IPS DF 19.7 (cell line): ENCODE measurements at regions not wholly inside any gene's neighbourhood (a gene's known extent, or its start where the extent isn't known, plus 50 kb on each side); places are given as distances from the start of the nearest gene placed in this dataset.
"Not testable (repeated sequence)": the region's sequence is repeated elsewhere in the genome, so short reads cannot be mapped to it uniquely, and the experiment has no call there.

Source experiments
- DNase-seq: peaks from one replicate; pipeline ENCODE4 v3.0.0-alpha.2; 2013; ENCODE audit warnings: low read depth, low spot score

DNA sequence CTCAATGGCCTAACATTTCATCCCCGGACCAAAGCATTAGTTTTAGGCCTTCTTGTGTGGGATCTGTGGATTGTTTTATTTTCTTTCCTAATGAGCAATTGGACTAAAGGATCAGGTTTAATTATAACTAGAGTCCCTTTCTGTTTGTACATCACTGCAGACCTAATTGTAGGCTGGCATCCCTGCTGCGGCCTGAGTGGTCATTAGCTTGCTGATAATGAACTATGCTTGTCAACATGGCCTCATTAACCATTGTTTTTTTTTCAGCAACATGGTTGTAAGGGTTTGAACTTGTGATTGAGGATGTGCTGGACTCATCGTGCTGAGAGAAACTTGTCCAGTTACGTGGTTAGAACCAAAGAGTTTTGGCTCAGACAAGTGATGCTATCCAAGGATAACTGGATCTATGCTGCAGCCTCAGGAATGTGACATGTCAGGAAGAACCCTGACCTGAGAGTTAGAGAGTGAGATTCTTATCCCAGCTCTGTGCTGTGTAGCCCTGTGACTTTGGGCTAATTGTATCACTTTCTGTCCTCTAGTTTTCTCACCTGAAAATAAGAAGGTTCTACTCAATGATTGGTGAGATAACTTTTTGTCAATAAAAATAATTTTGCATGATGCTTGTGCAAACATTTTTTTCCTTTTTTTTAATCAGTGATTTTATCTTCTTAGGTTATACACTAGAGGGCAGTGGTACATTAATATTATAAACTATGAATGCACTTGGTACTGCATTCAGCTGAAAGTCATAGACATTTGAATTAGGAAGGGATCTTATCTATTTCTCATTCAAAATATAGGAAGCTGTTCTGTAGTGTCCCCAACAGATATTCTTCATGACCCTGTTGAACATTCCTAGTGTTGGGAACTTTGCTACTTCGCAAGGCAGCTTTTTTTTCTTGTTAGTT lies 140.9 kb downstream of the RNF144B start:
- no peak for DNase-seq

DNA sequence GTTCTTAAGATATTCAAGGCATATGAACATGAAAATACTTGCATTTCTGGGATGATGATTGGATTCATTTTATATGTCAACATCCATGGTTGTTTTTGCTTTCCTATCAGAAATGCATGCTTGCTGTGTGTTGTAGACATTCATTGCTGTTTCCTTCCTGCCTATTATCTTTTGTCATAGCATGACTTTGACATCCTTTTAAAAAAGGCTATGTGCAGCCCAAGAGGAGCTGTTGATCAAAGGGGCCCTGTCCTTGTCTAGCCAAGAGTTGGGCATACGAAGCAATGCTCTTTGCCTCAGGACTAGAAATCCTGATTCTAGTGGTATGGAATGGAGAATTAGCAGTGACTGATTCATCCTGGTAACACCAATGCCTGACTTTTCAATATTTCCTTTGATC lies 143.1 kb downstream of the RNF144B start:
- DNase-seq: no peak

DNA sequence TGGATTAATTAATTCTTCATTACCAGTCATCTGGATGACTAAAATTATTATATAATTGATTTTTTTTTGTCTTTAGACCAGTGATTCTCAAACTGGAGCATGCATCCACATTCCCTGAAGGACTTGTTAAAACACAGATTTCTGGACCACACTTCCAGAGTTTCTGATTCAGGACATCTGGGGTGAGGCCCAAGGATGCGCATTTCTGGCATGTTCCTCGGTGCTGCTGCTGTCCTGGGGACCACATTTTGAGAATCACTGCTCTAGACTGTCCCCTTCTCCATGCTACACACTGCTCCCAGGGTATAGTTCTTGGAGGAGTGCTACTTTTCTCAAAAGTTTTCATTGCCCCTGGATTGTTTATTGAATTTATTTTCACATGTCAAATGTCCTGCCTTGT lies 145.0 kb downstream of the RNF144B start:
- DNase-seq: no peak

DNA sequence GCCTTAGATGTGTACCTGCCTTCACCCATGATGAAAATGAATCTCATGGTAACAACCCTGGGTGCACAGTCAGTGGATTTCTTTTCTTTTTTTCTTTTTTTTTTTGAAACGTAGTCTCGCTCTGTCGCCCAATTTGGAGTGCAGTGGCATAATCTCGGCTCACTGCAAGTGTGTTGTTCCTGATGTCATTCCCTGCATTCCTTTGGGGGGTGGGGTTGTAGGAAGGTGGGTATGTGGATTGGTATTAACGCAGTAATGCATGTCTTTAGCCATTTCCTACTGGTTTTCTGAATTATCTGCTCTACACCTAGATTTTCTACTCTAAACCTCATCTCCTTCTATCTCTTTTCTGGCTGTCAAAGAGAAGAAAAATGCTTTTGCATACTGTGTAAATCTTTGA lies 146.6 kb downstream of the RNF144B start:
- DNase-seq: no peak

DNA sequence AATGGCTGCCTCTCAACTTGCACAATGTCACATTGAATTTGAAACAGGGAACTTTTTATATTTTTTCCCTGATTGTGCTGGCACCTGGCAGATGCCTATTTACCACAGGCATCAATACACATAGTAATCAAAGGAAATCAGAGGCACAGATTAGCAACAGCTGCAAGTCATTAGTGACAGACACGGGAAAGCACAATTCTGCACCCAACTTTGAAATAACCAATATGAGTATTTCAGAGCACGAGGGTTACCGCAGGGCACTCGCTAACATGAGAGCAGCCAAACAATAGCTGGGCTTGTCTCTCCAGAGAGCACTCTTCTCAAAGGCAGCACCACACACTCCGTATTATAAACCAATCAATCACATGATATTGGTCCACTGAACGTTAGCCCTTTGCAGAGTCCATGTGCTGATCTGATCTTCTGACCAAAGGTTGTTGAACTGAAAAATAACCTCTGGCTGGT lies 149.5 kb downstream of the RNF144B start:
- no peak for DNase-seq

DNA sequence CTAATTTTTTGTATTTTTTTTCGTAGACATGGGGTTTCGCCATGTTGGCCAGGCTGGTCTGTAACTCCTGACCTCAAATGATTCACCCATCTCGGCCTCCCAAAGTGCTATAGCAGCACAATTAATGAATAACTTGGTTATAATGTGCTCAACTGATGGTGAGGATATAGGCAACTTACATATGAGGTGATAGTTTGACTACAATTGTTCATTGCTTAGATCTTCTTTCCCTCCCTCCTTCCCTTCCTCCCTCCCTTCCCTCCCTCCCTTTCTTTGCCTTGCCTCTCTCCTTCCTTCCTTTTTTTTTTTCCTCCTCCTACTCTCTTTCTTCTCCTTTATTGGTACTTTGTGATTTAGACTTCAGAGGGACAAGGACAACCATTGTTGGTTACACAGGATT lies 151.2 kb downstream of the RNF144B start:
- no peak for DNase-seq

DNA sequence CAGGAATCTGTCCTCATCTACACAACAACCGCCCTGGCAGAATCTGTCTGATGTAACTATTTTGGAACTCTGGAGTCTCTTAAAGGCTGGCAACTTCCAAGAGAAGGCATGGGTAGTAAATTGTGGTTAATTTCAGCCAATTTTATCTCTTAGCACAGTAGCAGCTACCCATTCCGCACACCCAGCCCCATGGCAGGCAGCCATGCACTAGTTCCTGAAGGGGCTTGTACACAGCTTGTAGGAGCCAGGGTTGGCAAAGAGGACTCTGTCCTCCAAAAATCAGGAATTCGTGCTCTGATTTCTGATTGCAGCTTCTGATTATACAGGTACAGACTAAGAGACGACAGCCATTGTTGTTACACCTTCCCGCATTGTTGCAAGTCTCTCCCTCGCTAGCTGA lies 155.9 kb downstream of the RNF144B start:
- DNase-seq: no peak

DNA sequence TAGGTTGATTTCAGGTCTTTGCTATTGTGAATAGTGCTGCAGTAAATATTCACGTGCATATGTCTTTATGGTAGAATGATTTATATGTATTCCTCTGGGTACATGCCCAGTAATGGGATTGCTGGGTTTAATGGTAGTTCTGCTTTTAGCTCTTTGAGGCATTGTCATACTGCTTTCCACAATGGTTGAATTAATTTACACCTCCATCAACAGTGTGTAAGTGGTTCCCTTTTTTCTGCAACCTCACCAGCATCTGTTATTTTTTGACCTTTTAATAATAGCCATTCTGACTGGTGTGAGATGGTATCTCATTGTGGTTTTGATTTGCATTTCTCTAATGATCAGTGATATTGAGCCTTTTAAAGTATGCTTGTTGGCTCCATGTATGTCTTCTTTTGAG lies 158.0 kb downstream of the RNF144B start:
- DNase-seq: not testable (repeated sequence)

DNA sequence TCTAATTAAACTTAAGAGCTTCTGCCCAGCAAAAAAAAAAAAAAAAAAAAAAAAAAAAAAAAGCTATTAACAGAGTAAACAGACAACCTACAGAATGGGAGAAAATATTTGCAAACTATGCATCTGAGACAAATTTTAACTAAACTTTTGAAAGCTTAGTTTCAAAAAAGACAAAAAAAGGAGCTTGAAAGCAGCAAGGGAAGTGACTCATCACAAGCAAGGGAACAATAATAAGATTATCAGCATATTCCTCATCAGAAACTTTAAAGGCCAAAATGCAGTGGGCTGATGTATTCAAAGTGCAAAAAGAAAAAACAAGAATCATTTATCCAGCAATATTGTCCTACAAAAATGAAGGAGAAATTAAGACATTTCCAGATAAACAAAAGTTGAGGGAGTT lies 158.6 kb downstream of the RNF144B start:
- DNase-seq: no peak

DNA sequence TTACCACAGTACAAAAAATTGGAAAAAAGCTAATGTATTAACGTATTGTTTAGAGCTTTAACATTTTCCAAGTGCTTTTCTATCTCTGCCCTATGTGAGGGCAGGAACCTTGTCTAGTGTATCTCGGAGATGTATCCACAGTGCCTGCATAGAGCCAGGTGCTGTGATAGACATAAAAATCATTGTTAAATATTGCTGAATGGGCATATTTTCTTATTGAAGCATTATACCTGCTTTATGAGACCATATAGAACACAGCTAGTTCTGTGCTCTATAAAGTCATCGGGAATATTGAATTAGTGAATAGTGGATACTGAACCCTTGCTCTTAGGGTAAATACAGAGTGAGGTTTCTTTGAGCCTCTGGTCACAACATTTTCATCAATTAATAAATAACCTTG lies 163.0 kb downstream of the RNF144B start:
- DNase-seq: no peak

DNA sequence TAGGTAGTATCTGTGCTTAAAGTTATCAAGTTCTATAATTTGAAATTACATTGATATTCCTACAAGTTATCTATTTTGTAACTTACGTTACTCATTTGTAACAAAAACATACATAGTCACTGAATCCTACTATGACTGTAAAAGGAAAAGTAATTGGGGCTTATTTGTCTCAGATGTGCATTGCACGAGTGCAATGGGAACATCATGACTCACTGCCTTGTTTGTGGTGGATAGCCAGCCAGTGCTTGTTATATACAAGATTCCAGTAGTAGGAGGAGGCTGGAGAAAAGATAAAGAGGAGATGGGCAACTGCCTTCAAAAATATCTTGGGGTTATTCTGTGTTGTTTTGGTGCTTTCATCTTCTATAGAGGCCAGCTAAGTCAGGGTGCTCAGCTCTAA lies 164.1 kb downstream of the RNF144B start:
- no peak for DNase-seq

DNA sequence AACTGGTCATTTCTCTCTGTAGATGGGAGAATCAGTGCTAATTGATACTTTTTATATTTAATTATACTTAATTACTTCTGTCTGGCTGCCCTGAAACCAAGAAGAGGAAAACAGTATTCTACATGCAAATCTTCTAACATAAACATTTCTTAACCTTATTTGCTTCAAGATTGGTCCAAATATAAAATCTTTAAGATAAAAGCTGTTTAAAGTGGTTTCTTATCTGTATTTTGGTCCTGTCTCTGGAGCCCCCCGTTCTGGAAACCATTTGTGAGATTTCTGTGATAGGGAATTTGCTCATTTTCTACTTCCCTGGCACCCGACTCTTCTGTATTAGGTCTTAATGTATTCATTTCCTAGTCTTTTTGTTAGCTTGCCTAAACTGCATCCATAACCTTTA lies 168.6 kb downstream of the RNF144B start:
- no peak for DNase-seq

DNA sequence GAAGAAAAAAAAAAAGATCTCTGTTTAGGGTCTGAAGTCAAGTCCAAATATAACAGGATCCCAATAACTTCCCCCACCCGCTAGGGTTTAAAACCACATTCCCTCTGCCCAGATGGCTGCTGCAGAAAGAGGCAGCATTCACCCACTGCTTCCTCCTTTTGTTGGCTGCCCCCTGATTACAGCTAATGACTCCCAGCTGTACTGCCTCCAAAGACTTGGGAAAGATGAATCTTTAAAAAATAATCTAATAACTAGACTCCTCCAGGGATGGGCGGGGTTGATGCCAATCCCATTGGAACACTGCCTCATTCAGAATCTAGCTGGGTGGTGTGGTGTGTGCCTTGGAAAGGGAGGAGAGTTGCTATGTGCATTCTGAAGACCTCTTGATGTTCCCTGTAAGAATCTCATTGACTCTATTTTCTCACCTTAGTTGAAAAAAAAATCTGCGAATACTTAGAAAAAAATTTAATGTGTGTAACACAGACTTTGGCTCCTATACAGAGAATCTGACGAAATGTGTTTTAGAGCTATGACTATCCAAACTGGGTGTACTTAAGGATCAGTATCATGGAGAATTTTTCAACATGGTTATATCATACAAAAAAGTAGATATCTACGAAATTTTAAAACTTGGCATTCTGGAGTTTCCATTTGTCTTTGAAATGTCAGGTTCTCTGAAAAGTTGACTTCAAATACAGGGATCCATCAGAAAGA lies 174.0 kb downstream of the RNF144B start:
- no peak for DNase-seq

DNA sequence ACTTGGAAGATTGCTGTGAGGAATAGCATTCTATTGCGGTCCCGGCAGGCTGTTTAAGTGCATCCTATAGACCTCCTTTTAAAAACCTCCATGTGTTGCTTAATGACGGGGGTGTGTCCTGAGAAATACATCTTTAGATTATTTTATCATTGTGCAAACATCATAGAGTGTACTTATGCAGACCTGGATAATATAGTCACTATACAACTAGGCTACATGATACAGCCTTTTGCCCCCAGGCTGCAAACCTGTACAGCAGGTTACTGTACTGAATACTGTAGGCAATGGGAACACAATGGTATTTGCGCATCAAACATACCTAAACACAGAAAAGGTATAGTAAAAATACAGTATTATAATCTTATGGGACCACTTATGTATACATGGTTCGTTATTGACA lies 175.6 kb downstream of the RNF144B start:
- no peak for DNase-seq

DNA sequence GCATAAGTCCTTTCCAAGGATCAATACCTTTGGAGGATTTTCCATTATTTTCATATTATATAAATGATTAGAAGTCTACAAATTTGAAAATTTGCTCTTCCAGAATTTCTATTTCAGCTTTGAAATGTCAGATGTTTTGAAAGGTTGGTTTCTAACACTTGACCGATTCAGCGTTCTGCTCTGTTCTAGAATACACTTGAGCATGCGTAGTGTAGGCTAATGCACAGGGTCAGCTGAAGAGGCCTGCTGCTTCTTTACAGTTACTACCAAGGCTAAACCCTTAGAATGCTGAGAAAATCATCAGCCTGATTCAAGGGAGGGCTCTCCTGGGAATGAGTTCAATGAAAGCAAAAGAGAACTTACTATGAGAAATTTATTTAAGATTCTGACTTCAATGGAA lies 177.6 kb downstream of the RNF144B start:
- no peak for DNase-seq

DNA sequence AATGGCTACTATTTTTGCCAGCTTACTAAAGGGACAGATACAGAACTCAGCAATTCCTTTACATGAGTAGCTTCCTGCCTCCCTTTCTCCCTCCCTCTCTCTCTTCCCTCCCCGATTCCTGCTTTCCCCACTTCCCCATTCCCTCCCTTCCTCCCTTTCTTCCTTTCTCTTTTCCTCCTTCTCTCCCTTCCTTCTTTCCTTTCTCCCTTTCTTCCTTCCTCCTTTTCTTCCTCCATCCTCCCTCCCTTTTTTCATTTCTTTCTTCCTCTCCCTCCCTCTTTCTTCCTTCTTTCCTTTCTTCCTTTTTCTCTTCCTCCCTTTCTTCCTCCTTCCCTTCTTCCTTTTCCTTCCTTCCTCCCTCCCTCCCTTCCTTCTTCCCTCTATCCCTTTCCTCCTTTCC lies 178.1 kb downstream of the RNF144B start:
- DNase-seq: no peak

DNA sequence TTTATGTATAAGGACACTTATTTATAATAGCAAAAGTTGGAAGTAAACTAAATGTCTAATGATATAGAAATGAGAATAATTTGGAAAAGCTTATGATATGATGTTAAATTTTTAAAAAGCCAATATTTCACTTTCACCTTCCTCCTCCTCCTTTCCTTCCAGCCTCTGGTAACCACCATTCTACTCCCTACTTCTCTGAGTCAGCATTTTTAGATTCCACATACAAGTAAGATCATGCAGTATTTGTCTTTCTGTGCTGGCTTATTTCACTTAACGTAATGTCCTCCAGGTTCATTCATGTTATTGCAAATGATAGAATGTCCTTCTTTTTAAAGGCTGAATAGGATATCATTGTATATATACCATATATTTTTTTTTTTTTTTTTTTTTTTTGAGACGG lies 180.2 kb downstream of the RNF144B start:
- DNase-seq: no peak

DNA sequence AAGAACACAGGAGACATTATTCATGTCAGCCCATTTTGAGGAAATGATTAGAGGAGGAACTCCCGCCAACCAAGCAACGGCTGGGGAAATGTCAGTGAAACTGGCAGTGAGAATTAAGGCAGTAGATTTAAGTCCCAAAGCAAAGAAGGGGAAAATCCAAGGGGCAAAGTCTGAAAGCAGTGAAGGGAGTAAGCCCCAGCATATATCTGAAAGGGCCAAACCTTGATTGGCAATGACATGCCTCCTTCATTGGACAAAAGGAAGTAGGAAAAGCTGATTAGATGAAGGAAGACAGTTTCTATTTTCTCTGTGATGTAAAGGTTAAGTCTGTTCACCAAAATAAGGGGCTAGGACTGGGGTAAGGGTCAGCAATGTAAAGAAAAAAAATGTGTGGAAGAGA lies 190.3 kb downstream of the RNF144B start:
- DNase-seq: no peak

DNA sequence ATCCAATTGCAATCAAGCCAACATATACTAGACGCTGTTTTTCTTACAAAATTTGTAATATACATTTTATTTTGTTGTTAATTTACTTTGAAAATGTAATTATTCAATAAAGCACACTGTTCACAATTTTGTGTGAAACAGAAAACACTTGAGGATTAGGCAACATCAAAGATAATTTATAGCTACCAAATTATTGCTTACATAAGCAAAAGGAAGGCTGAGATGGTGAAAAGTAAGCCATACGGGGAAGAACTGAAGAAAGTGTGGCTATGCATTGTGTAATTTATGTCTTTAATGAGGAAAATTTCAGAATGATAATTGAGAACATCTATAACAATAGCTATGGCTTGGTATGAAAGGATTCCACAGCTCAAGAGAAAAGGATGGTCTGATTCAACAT lies 192.0 kb downstream of the RNF144B start:
- DNase-seq: no peak

DNA sequence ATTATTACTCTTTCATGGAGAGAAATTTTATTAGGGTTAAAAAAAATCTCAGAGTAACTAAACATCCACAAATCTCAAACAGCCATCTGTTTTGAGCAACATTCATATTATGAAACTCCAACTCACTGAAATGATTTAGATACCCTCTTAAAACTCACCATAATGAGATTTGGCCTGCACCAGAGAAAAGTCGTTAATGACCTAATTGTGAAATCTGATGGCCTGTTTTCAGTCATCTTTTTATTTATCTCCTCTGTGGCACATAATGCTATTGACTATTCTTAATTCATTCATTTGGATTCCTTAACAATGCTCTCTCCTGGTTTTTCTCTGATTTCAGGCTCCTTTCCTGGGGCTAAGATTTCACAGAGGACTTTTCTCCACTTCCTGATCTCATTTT lies 192.7 kb downstream of the RNF144B start:
- no peak for DNase-seq

DNA sequence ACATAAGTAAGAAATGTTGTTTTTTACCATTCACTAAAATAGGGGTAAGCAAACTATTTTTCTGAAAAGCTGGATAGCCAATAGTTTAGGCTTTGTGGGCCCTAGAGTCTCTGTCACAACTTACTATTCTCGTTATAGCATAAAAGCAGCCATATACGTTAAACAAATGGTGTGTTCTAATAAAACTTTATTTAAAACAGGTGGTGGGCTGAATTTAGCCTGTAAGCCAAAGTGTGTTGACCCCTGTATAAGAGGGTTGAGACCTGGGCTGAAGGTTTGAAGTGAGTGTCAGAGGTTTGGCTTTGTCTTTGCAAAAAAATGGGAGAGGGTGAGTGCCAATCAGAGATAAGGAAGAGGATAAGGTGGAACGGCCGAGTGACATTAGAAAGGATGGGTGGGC lies 197.2 kb downstream of the RNF144B start:
- DNase-seq: no peak

DNA sequence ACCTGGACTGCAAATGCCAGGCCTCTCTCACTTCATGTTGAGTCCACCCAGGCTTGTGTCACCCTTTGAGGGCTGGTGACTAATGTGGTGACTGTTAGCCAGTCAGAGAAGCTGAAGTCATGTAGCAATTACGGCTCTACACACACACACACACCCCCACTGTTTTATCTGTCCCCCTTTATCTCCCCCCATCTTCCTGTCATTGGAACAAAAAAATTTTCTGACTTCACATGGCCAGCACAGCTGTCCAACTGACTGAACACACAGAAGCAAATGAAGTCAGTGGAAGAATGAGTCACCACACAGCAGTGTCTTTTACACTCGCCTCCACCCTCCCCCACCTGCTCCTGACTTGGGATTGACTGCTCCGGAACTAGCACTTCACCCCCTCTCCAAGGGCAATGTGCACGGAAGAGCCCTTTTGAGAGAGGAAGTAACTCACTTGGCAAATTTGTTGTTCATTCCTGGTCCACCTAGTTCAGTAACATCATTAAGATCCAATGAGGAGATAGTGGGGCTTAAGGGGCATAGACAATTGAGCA lies 198.0 kb downstream of the RNF144B start:
- DNase-seq: peak; percentile 1

DNA sequence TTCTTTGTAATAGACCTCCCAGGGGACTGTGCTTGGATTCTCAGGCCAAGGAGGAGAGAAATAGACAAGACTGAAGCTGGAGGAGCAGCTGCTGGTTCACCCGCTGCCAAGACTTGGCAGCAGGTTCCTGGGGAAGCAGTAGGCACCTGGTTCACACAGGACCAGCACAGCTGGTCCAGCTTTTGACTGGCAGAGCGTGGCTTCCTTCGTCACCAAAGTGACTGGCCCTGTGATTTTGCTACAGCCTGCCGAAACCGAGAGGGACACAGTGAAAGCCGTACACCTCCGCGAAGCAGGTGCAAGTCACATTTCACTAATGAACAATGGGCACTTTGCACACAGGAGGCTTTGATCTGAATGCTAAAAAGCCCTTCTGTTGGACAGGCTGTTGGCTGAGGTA lies 199.0 kb downstream of the RNF144B start:
- DNase-seq: no peak
